ENCODE measurements at regions not wholly inside any gene's neighbourhood (a gene's known extent, or its start where the extent isn't known, plus 50 kb on each side); places are given as distances from the start of the nearest gene placed in this dataset.
"Not testable (repeated sequence)": the region's sequence is repeated elsewhere in the genome, so short reads cannot be mapped to it uniquely, and the experiment has no call there.

GRCh38 chr6:155861821-155862220 lies 406.2 kb upstream of the NOX3 start:
- Histone ChIP-seq H3K4me1 (ENCODE audit: low read length) (no peaks in the 10 kb centered on the region), H3K9me3 (ENCODE audit: insufficient read depth, low read length) (no peaks in the 10 kb centered on the region), H3K4me2 (ENCODE audit: low read length) (no peak overlapping the region), H3K27me3 (ENCODE audit: low read depth, low read length) (no peaks in the 10 kb centered on the region), H3K36me3 (replicated peaks; ENCODE audit: low read depth, low read length) (no peaks in the 10 kb centered on the region), H4K20me1 (ENCODE audit: insufficient read depth, low read length) (no peaks in the 10 kb centered on the region), H2AFZ (ENCODE audit: low read depth, low read length) (no peak overlapping the region), H3K79me2 (ENCODE audit: low read length) (no peaks in the 10 kb centered on the region), H3K9ac (ENCODE audit: low read length) (no peak overlapping the region), H3K4me3 (ENCODE audit: low read length) (no peak overlapping the region), H3K27ac (ENCODE audit: low read length) (no peak overlapping the region)
- TF ChIP-seq CTCF (IDR thresholded peaks at IDR 0.05; ENCODE audit: low read depth, low read length) = no peak
- no peak for TF ChIP-seq EZH2phosphoT487 (IDR thresholded peaks at IDR 0.05; ENCODE audit: low read depth)

- not testable (repeated sequence) for H3K36me3 ChIP-seq (replicated peaks; ENCODE audit: low read depth, low read length); H3K4me1 ChIP-seq (ENCODE audit: low read length); H3K79me2 ChIP-seq (ENCODE audit: low read length); H4K20me1 ChIP-seq (ENCODE audit: insufficient read depth, low read length); H3K27ac ChIP-seq (ENCODE audit: low read length); H3K9ac ChIP-seq (ENCODE audit: low read length); H2AFZ ChIP-seq (ENCODE audit: low read depth, low read length); H3K27me3 ChIP-seq (ENCODE audit: low read depth, low read length); H3K4me2 ChIP-seq (ENCODE audit: low read length); H3K4me3 ChIP-seq (ENCODE audit: low read length); H3K9me3 ChIP-seq (ENCODE audit: insufficient read depth, low read length)
Observed at GRCh38 chr6:155858906-155859305, 403.3 kb upstream of the NOX3 start.

GRCh38 chr6:155854787-155855186 lies 399.1 kb upstream of the NOX3 start:
- Histone ChIP-seq H4K20me1 (ENCODE audit: insufficient read depth, low read length) (no peaks in the 10 kb centered on the region), H3K27ac (ENCODE audit: low read length) (no peak overlapping the region), H3K36me3 (replicated peaks; ENCODE audit: low read depth, low read length) (no peaks in the 10 kb centered on the region), H3K4me2 (ENCODE audit: low read length) (no peak overlapping the region), H3K27me3 (ENCODE audit: low read depth, low read length) (no peaks in the 10 kb centered on the region), H3K9me3 (ENCODE audit: insufficient read depth, low read length) (no peaks in the 10 kb centered on the region), H3K79me2 (ENCODE audit: low read length) (no peaks in the 10 kb centered on the region), H3K4me1 (ENCODE audit: low read length) (no peaks in the 10 kb centered on the region), H2AFZ (ENCODE audit: low read depth, low read length) (no peak overlapping the region), H3K4me3 (ENCODE audit: low read length) (no peak overlapping the region), H3K9ac (ENCODE audit: low read length) (no peak overlapping the region)
- no peak for TF ChIP-seq EZH2phosphoT487 (IDR thresholded peaks at IDR 0.05; ENCODE audit: low read depth)

GRCh38 chr6:155853011-155853410 lies 397.4 kb upstream of the NOX3 start:
- Histone ChIP-seq H3K79me2 (ENCODE audit: low read length) (no peaks in the 10 kb centered on the region), H3K27ac (ENCODE audit: low read length) (no peak overlapping the region), H3K4me2 (ENCODE audit: low read length) (no peak overlapping the region), H3K36me3 (replicated peaks; ENCODE audit: low read depth, low read length) (no peaks in the 10 kb centered on the region), H3K4me3 (ENCODE audit: low read length) (no peak overlapping the region), H3K27me3 (ENCODE audit: low read depth, low read length) (no peaks in the 10 kb centered on the region), H3K9me3 (ENCODE audit: insufficient read depth, low read length) (no peaks in the 10 kb centered on the region), H3K4me1 (ENCODE audit: low read length) (no peaks in the 10 kb centered on the region), H2AFZ (ENCODE audit: low read depth, low read length) (no peak overlapping the region), H3K9ac (ENCODE audit: low read length) (no peak overlapping the region), H4K20me1 (ENCODE audit: insufficient read depth, low read length) (no peaks in the 10 kb centered on the region)
- no peak for TF ChIP-seq EZH2phosphoT487 (IDR thresholded peaks at IDR 0.05; ENCODE audit: low read depth)

GRCh38 chr6:155850408-155850841 lies 394.8 kb upstream of the NOX3 start:
- Histone ChIP-seq H3K9me3 (ENCODE audit: insufficient read depth, low read length) (no peaks in the 10 kb centered on the region), H3K4me1 (ENCODE audit: low read length) (no peaks in the 10 kb centered on the region), H3K4me3 (ENCODE audit: low read length) (no peak overlapping the region), H3K4me2 (ENCODE audit: low read length) (no peak overlapping the region), H4K20me1 (ENCODE audit: insufficient read depth, low read length) (no peaks in the 10 kb centered on the region), H3K79me2 (ENCODE audit: low read length) (no peaks in the 10 kb centered on the region), H2AFZ (ENCODE audit: low read depth, low read length) (no peak overlapping the region), H3K27ac (ENCODE audit: low read length) (no peak overlapping the region), H3K9ac (ENCODE audit: low read length) (no peak overlapping the region), H3K36me3 (replicated peaks; ENCODE audit: low read depth, low read length) (no peaks in the 10 kb centered on the region), H3K27me3 (ENCODE audit: low read depth, low read length) (no peaks in the 10 kb centered on the region)
- TF ChIP-seq CTCF (IDR thresholded peaks at IDR 0.05; ENCODE audit: low read depth, low read length) (no peak), EZH2phosphoT487 (IDR thresholded peaks at IDR 0.05; ENCODE audit: low read depth) (no peak)
